GM19099 (cell line): ENCODE measurements at regions not wholly inside any gene's neighbourhood (a gene's known extent, or its start where the extent isn't known, plus 50 kb on each side); places are given as distances from the start of the nearest gene placed in this dataset.

Experiments used
- POLR2A ChIP-seq: IDR thresholded peaks from 3 replicates; pipeline ENCODE4 v1.6.1; 2011; ENCODE audit warnings: low read depth; ENCODE audit not compliant: insufficient read length; ENCODE audit errors: extremely low read depth

- TF ChIP-seq POLR2A: no peak
Measured at GRCh38 chr9:19998153-19998552, 209.3 kb upstream of the SLC24A2 start.

DNA sequence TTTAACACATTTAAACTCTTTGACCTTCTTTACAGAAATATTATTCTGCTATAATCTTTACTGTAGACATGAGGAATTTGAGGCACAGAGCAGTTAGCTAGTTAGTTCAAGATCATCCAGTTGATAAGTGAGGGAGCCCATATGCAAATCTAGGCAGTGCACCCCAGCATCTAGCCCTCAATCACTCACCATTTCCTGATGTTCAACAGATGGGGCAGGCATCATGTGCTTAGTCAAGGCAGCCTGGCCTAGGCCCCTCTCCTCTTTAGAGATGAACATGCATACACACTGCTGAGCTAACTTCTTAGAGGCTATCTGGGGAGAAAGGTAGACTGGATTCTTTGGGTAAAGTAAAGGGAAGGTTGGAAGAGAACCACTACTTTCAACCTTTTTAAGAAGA is 206.8 kb upstream of the SLC24A2 start:
- TF ChIP-seq POLR2A: no peak

DNA sequence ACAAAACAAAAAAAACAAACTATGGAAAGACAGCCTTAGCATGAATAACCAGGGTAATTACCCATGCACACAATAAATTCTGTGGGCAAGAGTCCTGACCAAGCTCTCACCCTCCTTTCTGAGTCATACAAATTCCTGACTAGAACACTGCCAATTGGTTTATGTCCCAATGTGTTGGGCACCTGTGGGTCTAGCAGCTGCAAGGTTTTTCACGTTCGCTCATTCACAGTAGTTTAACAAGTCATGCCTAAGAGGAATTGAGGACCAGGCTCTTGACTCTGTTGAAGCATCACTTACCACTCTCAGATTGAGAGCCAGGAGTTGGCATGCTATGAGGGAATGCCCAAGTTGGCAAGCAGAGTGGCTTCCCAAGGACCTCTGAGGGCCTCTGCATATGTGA is 205.5 kb upstream of the SLC24A2 start:
- no peak for TF ChIP-seq POLR2A

DNA sequence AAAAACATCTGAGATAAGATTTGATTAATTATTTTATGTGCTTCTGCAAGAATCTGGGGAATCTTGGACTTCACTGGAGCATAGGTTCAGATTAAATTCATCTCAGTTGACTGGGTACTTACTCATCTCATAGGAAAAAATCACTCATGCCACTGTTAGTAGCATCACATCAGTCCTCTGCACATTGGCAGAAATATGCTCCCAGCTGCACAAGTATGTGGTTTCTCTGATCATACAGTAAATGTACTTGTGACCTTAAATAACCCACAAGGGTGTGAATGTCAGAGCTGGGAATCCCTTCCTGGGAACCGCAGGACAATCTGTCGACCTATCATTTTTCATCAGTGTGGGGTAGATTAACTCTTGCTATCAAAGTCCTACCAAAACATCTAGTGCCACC is 203.7 kb upstream of the SLC24A2 start:
- TF ChIP-seq POLR2A: no peak

DNA sequence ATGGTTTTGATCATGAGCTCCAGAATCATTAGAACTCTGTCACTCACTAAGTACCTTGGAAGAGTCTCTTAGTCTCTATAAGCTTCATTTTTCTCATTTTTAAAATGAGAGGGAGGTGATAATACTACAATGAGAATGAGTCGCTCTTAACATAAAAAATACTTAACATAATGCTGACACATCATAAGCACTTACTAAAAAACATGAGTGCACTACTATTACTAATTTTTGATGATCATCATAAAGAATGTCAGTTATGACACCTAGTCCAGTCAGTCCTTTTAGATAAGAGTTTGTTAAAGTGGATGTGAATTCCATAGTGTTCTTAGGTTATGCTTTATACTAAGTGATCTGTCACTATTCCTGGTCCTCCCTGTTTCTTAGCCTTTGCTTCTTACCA is 200.4 kb upstream of the SLC24A2 start:
- no peak for TF ChIP-seq POLR2A

GRCh38 chr9:19988281-19988680 is 199.4 kb upstream of the SLC24A2 start:
- TF ChIP-seq POLR2A: no peak

- TF ChIP-seq POLR2A: no peak
Measured at GRCh38 chr9:19985081-19985480, 196.2 kb upstream of the SLC24A2 start.

GRCh38 chr9:19976226-19976625 is 187.4 kb upstream of the SLC24A2 start:
- TF ChIP-seq POLR2A: no peak

GRCh38 chr9:19975499-19975898 is 186.7 kb upstream of the SLC24A2 start:
- no peak for TF ChIP-seq POLR2A

DNA sequence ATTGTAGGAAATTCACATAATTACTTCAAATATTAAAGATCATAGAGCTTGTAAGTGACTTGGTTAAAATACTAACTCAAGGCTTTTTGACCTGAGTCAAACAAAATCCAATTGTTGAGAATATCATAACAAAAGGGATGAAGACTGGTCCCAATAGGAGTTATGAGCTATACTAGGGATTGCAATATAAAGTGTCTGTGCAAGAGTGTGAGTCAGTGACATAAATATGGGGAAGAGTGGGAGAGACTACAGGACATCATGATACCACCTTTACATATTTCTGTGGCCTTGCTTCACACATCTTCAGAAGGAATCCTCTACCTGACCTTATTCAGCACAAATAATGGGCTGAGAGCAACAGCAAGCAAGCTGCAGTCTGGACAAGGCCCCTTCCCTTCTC is 180.9 kb upstream of the SLC24A2 start:
- TF ChIP-seq POLR2A: no peak

DNA sequence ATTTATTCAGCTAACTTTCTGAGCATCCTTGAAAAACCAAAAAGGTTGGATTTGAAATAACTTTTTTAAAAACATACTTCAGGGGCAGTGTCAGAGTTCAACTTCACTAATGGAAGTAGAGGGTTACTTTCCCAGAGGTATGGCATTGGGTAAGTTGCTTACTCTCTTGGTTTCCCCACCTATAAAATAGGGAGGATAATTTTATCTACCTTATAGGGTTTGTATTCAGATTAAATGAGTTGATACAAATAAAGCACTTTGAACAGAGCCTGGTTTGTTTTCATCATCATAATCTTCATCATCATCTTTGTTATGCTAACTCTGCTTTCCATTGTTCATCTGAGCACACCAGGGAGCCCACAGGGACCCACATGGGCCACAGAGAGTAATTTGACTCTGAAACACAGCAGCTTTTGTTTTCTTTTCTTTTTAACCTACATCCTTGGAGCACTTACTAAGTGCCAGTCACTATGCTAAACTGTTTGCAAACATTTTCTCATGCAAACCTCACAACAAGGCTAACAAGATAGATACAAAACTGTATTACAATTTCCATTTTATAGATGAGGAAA is 179.1 kb upstream of the SLC24A2 start:
- TF ChIP-seq POLR2A: no peak

- no peak for TF ChIP-seq POLR2A
Measured at GRCh38 chr9:19967216-19967887, 178.5 kb upstream of the SLC24A2 start.

DNA sequence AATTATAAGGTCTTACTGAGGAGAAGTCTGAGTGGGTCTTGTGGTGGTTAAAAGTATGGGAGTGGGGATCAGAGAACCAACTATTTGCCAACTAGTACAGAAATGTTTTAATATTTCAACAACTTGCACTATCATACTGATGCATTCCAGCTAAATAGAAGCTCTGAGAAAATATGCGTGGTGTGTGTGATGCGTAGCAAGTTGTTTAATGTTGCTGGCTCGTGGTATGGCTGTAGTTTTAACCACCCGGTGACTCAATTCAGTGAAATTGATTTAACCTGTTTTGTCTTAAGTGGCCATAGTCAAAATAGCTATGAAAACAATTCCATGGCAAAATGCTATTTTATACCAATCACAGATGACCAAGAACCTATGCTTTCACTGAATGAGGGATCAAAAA is 176.5 kb upstream of the SLC24A2 start:
- TF ChIP-seq POLR2A: no peak

DNA sequence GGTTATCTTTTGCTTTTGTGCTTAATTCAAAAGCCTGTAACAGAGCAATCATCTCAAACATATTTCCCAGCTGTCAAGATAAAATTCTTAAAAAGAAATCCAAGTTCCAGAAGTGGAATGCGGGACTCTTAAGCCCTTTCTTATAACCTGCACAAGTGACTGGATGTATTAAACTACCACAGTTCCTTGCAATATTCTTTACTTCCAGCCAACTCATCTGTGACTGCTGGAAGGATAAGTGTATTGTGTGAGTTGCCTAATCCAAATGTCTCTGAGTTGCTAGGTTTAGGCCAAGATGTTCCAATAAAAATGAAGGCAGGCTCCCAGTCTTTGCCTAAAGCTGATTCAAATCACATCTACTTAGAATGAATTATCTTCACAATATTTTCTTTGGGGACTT is 159.2 kb upstream of the SLC24A2 start:
- TF ChIP-seq POLR2A: no peak

DNA sequence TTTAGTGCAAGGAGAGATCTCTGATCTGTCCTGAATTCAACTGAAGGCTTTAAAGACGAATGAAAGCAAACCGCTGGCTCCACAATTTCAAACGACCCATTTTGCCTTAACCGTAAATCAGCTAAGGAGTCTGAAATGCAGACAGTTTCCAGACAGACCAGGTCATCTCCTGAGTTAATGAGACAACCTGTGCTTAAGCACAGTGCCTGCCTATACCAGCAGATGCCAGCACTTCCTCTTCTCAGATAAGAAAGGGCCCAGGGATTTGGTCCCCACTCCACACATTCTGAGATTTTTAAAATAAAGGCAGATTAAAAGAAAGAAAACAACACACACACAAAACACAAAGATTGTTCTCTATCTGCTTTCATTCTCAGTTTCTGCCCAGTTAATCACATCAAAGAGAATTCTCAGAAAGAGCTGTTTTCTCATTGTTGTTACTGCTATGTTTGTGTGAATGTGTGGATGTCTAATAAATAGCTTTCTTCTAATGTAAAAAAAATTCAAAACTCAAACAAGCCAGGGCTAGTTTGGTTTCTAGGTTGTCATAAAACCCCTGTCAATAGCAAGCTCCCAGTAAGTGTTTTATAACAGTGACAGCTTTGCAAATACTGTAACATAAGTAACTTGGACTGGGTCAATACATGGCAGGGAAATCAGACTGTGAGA is 157.7 kb upstream of the SLC24A2 start:
- no peak for TF ChIP-seq POLR2A

- TF ChIP-seq POLR2A: no peak
Measured at GRCh38 chr9:19941874-19942273, 153.0 kb upstream of the SLC24A2 start.
